Astrocyte of the spinal cord (primary cell): ENCODE measurements at regions not wholly inside any gene's neighbourhood (a gene's known extent, or its start where the extent isn't known, plus 50 kb on each side); places are given as distances from the start of the nearest gene placed in this dataset.

Experiments used
- DNase-seq: peaks from one replicate; pipeline ENCODE4 v3.0.0; 2011; ENCODE audit warnings: low read depth, low spot score
- H3K4me3 ChIP-seq: 2 replicates; pipeline ENCODE4 v1.5.1; 2011; ENCODE audit warnings: low read depth, mild to moderate bottlenecking, low read length, moderate library complexity
- CTCF ChIP-seq: IDR thresholded peaks from 2 replicates; pipeline ENCODE4 v1.5.1; 2012; ENCODE audit warnings: low read depth, mild to moderate bottlenecking, low read length, inconsistent platforms
- in situ Hi-C: cut with HindIII; loops from 2 replicates; pipeline ENCODE4 v1.10.0; 2017; ENCODE audit warnings: low sequenced_read_pairs

- in situ Hi-C loops = no loop called here
- H3K4me3 ChIP-seq = no peak overlapping the region
- peak; percentile 46 for DNase-seq
- TF ChIP-seq CTCF = no peak
Observed at GRCh38 chr7:46969303-46970130, 612.4 kb downstream of the TNS3 start.

- DNase-seq = no peak
- in situ Hi-C loops = no loop called here
- TF ChIP-seq CTCF = no peak
- no peak overlapping the region for H3K4me3 ChIP-seq
Observed at GRCh38 chr7:46968003-46968402, 613.9 kb downstream of the TNS3 start.

GRCh38 chr7:46963719-46964118 lies 618.2 kb downstream of the TNS3 start:
- H3K4me3 ChIP-seq = no peak overlapping the region
- in situ Hi-C loops = no loop called here
- no peak for TF ChIP-seq CTCF
- no peak for DNase-seq

GRCh38 chr7:46960970-46961369 lies 620.9 kb downstream of the TNS3 start:
- TF ChIP-seq CTCF = no peak
- H3K4me3 ChIP-seq = no peak overlapping the region
- no peak for DNase-seq
- in situ Hi-C loops = no loop called here

GRCh38 chr7:46957195-46957594 lies 624.7 kb downstream of the TNS3 start:
- no peak for DNase-seq
- TF ChIP-seq CTCF = no peak
- H3K4me3 ChIP-seq = no peak overlapping the region
- in situ Hi-C loops = no loop called here

GRCh38 chr7:46955531-46955930 lies 626.4 kb downstream of the TNS3 start:
- no peak for TF ChIP-seq CTCF
- no peak for DNase-seq
- no peak overlapping the region for H3K4me3 ChIP-seq
- in situ Hi-C loops = no loop called here
